GM23338 (cell line): ENCODE measurements at regions not wholly inside any gene's neighbourhood (a gene's known extent, or its start where the extent isn't known, plus 50 kb on each side); places are given as distances from the start of the nearest gene placed in this dataset.

ENCODE experiments used
- ATAC-seq: fragments of 200-7000 bp; cut with Tn5 transposase; 3 replicates; pipeline ENCODE4 v1.9.1; 2020
- DNase-seq: peaks from one replicate; pipeline ENCODE4 v3.0.0-alpha.2; 2015; ENCODE audit warnings: low spot score
- H2AFZ ChIP-seq: fragments of 200-600 bp; sonication (generic); 2 replicates; pipeline ENCODE4 v1.8.0; 2016; ENCODE audit warnings: antibody characterized with exemption, mild to moderate bottlenecking, moderate library complexity
- H3F3A ChIP-seq: fragments of 200-600 bp; sonication (generic); replicated peaks from 2 replicates; pipeline ENCODE4 v1.8.0; 2017; ENCODE audit warnings: antibody characterized with exemption, mixed run types, low read depth
- H3K27ac ChIP-seq: fragments of 200-600 bp; sonication (generic); 2 replicates; pipeline ENCODE4 v1.6.1; 2016; ENCODE audit warnings: low read depth
- H3K27me3 ChIP-seq: fragments of 200-600 bp; sonication (generic); 2 replicates; pipeline ENCODE4 v1.8.0; 2016; ENCODE audit warnings: mild to moderate bottlenecking, mixed run types, moderate library complexity; ENCODE audit not compliant: insufficient read depth
- H3K36me3 ChIP-seq: fragments of 200-600 bp; sonication (generic); 2 replicates; pipeline ENCODE4 v1.8.0; 2016; ENCODE audit warnings: mild to moderate bottlenecking; ENCODE audit not compliant: insufficient read depth
- H3K4me1 ChIP-seq: fragments of 200-600 bp; sonication (generic); 2 replicates; pipeline ENCODE4 v1.8.0; 2016; ENCODE audit warnings: mild to moderate bottlenecking, moderate library complexity; ENCODE audit not compliant: insufficient read depth
- H3K4me2 ChIP-seq: fragments of 200-600 bp; sonication (generic); 2 replicates; pipeline ENCODE4 v1.7.1; 2017; ENCODE audit warnings: mixed run types
- H3K4me3 ChIP-seq: fragments of 200-600 bp; sonication (generic); 2 replicates; pipeline ENCODE4 v1.6.1; 2016; ENCODE audit warnings: mixed run types
- H3K79me2 ChIP-seq: fragments of 200-600 bp; sonication (generic); replicated peaks from 2 replicates; pipeline ENCODE4 v1.8.0; 2017; ENCODE audit warnings: mild to moderate bottlenecking; ENCODE audit not compliant: insufficient read depth
- H3K9me2 ChIP-seq: fragments of 200-600 bp; sonication (generic); 2 replicates; pipeline ENCODE4 v1.8.0; 2017; ENCODE audit not compliant: insufficient read depth
- H4K20me1 ChIP-seq: fragments of 200-600 bp; sonication (generic); replicated peaks from 2 replicates; pipeline ENCODE4 v1.8.0; 2017; ENCODE audit warnings: mild to moderate bottlenecking; ENCODE audit not compliant: insufficient read depth
- H3K27ac Mint-ChIP-seq: 2 replicates; pipeline ENCODE4 v1.8.0; 2020; ENCODE audit warnings: inconsistent platforms, mild to moderate bottlenecking, moderate library complexity, mixed read lengths
- H3K27me3 Mint-ChIP-seq: 3 replicates; pipeline ENCODE4 v1.8.0; 2022; ENCODE audit warnings: low read depth, mild to moderate bottlenecking, moderate library complexity, mixed read lengths, inconsistent platforms; ENCODE audit not compliant: insufficient read depth, poor library complexity
- H3K36me3 Mint-ChIP-seq: 3 replicates; pipeline ENCODE4 v1.8.0; 2021; ENCODE audit warnings: low read depth, mild to moderate bottlenecking, inconsistent platforms, moderate library complexity, mixed read lengths
- H3K4me1 Mint-ChIP-seq: 3 replicates; pipeline ENCODE4 v1.8.0; 2020; ENCODE audit warnings: mild to moderate bottlenecking, inconsistent platforms, mixed read lengths
- H3K4me3 Mint-ChIP-seq: 3 replicates; pipeline ENCODE4 v1.8.0; 2021; ENCODE audit warnings: moderate library complexity, mild to moderate bottlenecking, inconsistent platforms, mixed read lengths
- H3K9me3 Mint-ChIP-seq: 3 replicates; pipeline ENCODE4 v1.8.0; 2020; ENCODE audit warnings: moderate library complexity, mild to moderate bottlenecking, inconsistent platforms, mixed read lengths
- CREB1 ChIP-seq: fragments of 250-450 bp; sonication (Bioruptor Pico); IDR thresholded peaks from 2 replicates; pipeline ENCODE4 v1.5.0; 2020; ENCODE audit warnings: low read depth, mild to moderate bottlenecking, moderate library complexity
- ETS1 ChIP-seq: IDR thresholded peaks from 2 replicates; pipeline ENCODE4 v1.6.1; 2016; ENCODE audit warnings: antibody characterized with exemption
- EZH2 ChIP-seq: fragments of 200-600 bp; sonication (generic); IDR thresholded peaks from one replicate; pipeline ENCODE4 v1.8.0; 2017; ENCODE audit warnings: antibody characterized with exemption, mild to moderate bottlenecking, low read depth; ENCODE audit not compliant: unreplicated experiment
- EZH2phosphoT487 ChIP-seq: fragments of 200-600 bp; sonication (generic); IDR thresholded peaks from one replicate; pipeline ENCODE4 v1.8.1; 2018; ENCODE audit warnings: antibody characterized with exemption; ENCODE audit not compliant: unreplicated experiment
- JUNB ChIP-seq: IDR thresholded peaks from one replicate; pipeline ENCODE4 v1.6.1; 2016; ENCODE audit warnings: antibody characterized with exemption; ENCODE audit not compliant: unreplicated experiment
- NANOG ChIP-seq: IDR thresholded peaks from 2 replicates; pipeline ENCODE4 v1.6.1; 2016; ENCODE audit warnings: antibody characterized with exemption, borderline replicate concordance
- POLR2AphosphoS5 ChIP-seq: IDR thresholded peaks from 2 replicates; pipeline ENCODE4 v1.6.1; 2016; ENCODE audit warnings: antibody characterized with exemption, low read depth
- STAT1 ChIP-seq: IDR thresholded peaks from one replicate; pipeline ENCODE4 v1.6.1; 2016; ENCODE audit warnings: antibody characterized with exemption; ENCODE audit not compliant: unreplicated experiment
- ZNF114 ChIP-seq: fragments of 250-450 bp; sonication (Bioruptor Pico); IDR thresholded peaks from 2 replicates; pipeline ENCODE4 v1.5.0; 2020; ENCODE audit warnings: mild to moderate bottlenecking, moderate library complexity
- ZNF331 ChIP-seq: fragments of 250-450 bp; sonication (Bioruptor Pico); IDR thresholded peaks from 2 replicates; pipeline ENCODE4 v1.5.0; 2020; ENCODE audit warnings: low read depth, mild to moderate bottlenecking, moderate library complexity
- TF ChIP-seq, protein P1 (sequence below): fragments of 250-450 bp; sonication (Bioruptor Pico); IDR thresholded peaks from 2 replicates; pipeline ENCODE4 v1.5.0; 2020; ENCODE audit warnings: mild to moderate bottlenecking, moderate library complexity
- TF ChIP-seq, protein P2 (sequence below), 2 experiments: fragments of 200-600 bp in 1 of 2; sonication (generic) in 1 of 2; conservative IDR thresholded peaks; 2 replicates each; pipeline versions ENCODE4 v1.5.1 to v1.6.1; 2016 to 2017; ENCODE audit warnings: antibody characterized with exemption in 2 of 2, low read depth in 2 of 2, mild to moderate bottlenecking in 2 of 2, moderate library complexity in 1 of 2
- TF ChIP-seq, protein P3 (sequence below): IDR thresholded peaks from one replicate; pipeline ENCODE4 v1.6.1; 2018; ENCODE audit warnings: antibody characterized with exemption; ENCODE audit not compliant: unreplicated experiment

DNA sequence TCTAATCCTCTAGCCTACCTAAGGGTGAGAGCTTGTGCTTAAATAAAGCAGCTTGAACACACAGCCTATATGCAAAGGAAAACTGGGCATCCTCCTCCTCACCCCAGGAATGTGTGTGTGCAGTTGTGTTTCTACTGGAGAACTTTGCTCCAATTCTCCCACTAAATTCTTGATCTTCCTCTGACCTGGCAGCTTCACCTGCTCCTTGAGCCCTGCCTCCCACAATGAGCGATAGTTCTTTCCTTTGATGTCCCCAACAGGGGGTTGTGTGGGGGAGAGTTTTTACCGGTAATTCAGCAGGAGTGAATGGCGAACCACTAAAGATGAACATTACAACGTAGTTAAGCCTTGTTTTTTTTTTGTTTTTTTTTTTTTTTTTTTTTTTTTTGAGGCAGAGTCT is 113.5 kb upstream of the RCN1 start:
- TF ChIP-seq JUNB (no peak), EZH2 (no peak), ZNF114 (no peak), CREB1 (CRISPR knock-in tag) (no peak), EZH2phosphoT487 (no peak), STAT1 (no peak), ETS1 (no peak), ZNF331 (CRISPR knock-in tag) (no peak), NANOG (no peak), POLR2AphosphoS5 (no peak)
- TF ChIP-seq, protein P1, sequence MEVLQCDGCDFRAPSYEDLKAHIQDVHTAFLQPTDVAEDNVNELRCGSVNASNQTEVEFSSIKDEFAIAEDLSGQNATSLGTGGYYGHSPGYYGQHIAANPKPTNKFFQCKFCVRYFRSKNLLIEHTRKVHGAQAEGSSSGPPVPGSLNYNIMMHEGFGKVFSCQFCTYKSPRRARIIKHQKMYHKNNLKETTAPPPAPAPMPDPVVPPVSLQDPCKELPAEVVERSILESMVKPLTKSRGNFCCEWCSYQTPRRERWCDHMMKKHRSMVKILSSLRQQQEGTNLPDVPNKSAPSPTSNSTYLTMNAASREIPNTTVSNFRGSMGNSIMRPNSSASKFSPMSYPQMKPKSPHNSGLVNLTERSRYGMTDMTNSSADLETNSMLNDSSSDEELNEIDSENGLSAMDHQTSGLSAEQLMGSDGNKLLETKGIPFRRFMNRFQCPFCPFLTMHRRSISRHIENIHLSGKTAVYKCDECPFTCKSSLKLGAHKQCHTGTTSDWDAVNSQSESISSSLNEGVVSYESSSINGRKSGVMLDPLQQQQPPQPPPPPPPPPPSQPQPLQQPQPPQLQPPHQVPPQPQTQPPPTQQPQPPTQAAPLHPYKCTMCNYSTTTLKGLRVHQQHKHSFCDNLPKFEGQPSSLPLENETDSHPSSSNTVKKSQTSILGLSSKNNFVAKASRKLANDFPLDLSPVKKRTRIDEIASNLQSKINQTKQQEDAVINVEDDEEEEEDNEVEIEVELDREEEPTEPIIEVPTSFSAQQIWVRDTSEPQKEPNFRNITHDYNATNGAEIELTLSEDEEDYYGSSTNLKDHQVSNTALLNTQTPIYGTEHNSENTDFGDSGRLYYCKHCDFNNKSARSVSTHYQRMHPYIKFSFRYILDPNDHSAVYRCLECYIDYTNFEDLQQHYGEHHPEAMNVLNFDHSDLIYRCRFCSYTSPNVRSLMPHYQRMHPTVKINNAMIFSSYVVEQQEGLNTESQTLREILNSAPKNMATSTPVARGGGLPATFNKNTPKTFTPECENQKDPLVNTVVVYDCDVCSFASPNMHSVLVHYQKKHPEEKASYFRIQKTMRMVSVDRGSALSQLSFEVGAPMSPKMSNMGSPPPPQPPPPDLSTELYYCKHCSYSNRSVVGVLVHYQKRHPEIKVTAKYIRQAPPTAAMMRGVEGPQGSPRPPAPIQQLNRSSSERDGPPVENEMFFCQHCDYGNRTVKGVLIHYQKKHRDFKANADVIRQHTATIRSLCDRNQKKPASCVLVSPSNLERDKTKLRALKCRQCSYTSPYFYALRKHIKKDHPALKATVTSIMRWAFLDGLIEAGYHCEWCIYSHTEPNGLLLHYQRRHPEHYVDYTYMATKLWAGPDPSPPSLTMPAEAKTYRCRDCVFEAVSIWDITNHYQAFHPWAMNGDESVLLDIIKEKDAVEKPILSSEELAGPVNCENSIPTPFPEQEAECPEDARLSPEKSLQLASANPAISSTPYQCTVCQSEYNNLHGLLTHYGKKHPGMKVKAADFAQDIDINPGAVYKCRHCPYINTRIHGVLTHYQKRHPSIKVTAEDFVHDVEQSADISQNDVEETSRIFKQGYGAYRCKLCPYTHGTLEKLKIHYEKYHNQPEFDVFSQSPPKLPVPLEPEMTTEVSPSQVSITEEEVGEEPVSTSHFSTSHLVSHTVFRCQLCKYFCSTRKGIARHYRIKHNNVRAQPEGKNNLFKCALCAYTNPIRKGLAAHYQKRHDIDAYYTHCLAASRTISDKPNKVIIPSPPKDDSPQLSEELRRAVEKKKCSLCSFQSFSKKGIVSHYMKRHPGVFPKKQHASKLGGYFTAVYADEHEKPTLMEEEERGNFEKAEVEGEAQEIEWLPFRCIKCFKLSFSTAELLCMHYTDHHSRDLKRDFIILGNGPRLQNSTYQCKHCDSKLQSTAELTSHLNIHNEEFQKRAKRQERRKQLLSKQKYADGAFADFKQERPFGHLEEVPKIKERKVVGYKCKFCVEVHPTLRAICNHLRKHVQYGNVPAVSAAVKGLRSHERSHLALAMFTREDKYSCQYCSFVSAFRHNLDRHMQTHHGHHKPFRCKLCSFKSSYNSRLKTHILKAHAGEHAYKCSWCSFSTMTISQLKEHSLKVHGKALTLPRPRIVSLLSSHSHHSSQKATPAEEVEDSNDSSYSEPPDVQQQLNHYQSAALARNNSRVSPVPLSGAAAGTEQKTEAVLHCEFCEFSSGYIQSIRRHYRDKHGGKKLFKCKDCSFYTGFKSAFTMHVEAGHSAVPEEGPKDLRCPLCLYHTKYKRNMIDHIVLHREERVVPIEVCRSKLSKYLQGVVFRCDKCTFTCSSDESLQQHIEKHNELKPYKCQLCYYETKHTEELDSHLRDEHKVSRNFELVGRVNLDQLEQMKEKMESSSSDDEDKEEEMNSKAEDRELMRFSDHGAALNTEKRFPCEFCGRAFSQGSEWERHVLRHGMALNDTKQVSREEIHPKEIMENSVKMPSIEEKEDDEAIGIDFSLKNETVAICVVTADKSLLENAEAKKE: no peak
- TF ChIP-seq, protein P2, sequence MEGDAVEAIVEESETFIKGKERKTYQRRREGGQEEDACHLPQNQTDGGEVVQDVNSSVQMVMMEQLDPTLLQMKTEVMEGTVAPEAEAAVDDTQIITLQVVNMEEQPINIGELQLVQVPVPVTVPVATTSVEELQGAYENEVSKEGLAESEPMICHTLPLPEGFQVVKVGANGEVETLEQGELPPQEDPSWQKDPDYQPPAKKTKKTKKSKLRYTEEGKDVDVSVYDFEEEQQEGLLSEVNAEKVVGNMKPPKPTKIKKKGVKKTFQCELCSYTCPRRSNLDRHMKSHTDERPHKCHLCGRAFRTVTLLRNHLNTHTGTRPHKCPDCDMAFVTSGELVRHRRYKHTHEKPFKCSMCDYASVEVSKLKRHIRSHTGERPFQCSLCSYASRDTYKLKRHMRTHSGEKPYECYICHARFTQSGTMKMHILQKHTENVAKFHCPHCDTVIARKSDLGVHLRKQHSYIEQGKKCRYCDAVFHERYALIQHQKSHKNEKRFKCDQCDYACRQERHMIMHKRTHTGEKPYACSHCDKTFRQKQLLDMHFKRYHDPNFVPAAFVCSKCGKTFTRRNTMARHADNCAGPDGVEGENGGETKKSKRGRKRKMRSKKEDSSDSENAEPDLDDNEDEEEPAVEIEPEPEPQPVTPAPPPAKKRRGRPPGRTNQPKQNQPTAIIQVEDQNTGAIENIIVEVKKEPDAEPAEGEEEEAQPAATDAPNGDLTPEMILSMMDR (conservative IDR thresholded peaks at IDR 0.05; ENCODE audit: low read depth in 2 of 2): no peak
- TF ChIP-seq, protein P3, sequence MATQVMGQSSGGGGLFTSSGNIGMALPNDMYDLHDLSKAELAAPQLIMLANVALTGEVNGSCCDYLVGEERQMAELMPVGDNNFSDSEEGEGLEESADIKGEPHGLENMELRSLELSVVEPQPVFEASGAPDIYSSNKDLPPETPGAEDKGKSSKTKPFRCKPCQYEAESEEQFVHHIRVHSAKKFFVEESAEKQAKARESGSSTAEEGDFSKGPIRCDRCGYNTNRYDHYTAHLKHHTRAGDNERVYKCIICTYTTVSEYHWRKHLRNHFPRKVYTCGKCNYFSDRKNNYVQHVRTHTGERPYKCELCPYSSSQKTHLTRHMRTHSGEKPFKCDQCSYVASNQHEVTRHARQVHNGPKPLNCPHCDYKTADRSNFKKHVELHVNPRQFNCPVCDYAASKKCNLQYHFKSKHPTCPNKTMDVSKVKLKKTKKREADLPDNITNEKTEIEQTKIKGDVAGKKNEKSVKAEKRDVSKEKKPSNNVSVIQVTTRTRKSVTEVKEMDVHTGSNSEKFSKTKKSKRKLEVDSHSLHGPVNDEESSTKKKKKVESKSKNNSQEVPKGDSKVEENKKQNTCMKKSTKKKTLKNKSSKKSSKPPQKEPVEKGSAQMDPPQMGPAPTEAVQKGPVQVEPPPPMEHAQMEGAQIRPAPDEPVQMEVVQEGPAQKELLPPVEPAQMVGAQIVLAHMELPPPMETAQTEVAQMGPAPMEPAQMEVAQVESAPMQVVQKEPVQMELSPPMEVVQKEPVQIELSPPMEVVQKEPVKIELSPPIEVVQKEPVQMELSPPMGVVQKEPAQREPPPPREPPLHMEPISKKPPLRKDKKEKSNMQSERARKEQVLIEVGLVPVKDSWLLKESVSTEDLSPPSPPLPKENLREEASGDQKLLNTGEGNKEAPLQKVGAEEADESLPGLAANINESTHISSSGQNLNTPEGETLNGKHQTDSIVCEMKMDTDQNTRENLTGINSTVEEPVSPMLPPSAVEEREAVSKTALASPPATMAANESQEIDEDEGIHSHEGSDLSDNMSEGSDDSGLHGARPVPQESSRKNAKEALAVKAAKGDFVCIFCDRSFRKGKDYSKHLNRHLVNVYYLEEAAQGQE: no peak
- Histone ChIP-seq H3K4me3 (no peak overlapping the region), H2AFZ (no peak overlapping the region), H3K9me2 (no peaks in the 10 kb centered on the region), H4K20me1 (no peaks in the 10 kb centered on the region), H3K36me3 (no peaks in the 10 kb centered on the region), H3K4me2 (no peak overlapping the region), H3K27me3 (no peaks in the 10 kb centered on the region), H3K4me1 (no peaks in the 10 kb centered on the region), H3F3A (no peaks in the 10 kb centered on the region), H3K27ac (no peak overlapping the region), H3K79me2 (no peaks in the 10 kb centered on the region)
- H3K4me1 Mint-ChIP-seq: peaks cover 3% of the 10 kb centered on the region; the same call in 2 of the 3 replicates
- no peak for ATAC-seq
- peaks cover 4% of the 10 kb centered on the region for H3K27me3 Mint-ChIP-seq
- H3K27ac Mint-ChIP-seq: no peak overlapping the region
- no peak for DNase-seq
- peaks cover 5% of the 10 kb centered on the region for H3K9me3 Mint-ChIP-seq
- peaks cover 1% of the 10 kb centered on the region; the same call in 1 of the 3 replicates for H3K36me3 Mint-ChIP-seq
- no peak overlapping the region for H3K4me3 Mint-ChIP-seq
